Activated naive CD4-positive, alpha-beta T cell treated with anti-CD3 and anti-CD28 coated beads, Interleukin-2, amount 10 ng/mL, durations not matched to agents 7 days and 5 days (primary cell): ENCODE measurements at regions not wholly inside any gene's neighbourhood (a gene's known extent, or its start where the extent isn't known, plus 50 kb on each side); places are given as distances from the start of the nearest gene placed in this dataset.

ENCODE experiments used
- CTCF ChIA-PET: fragments of 350-600 bp; sonication (Branson Sonifier 250); formaldehyde crosslinking; loops from one replicate; lab custom pipeline; 2021; ENCODE audit warnings: antibody characterized with exemption; lab: Charles Lee
- DNase-seq: peaks from one replicate; pipeline ENCODE4 v3.0.0-alpha.2; 2020
- H3K27ac Mint-ChIP-seq: one replicate; pipeline ENCODE4 v1.8.0; 2021; ENCODE audit warnings: mild to moderate bottlenecking, moderate library complexity, mixed read lengths
- H3K27me3 Mint-ChIP-seq: one replicate; pipeline ENCODE4 v1.8.0; 2021; ENCODE audit warnings: mild to moderate bottlenecking, mixed read lengths
- H3K36me3 Mint-ChIP-seq: one replicate; pipeline ENCODE4 v1.8.0; 2021; ENCODE audit warnings: mixed read lengths
- H3K4me1 Mint-ChIP-seq: one replicate; pipeline ENCODE4 v1.8.0; 2021; ENCODE audit warnings: mixed read lengths
- H3K4me3 Mint-ChIP-seq: one replicate; pipeline ENCODE4 v1.8.0; 2021; ENCODE audit warnings: mild to moderate bottlenecking, moderate library complexity, mixed read lengths
- H3K9me3 Mint-ChIP-seq: one replicate; pipeline ENCODE4 v1.8.0; 2021; ENCODE audit warnings: mixed read lengths

DNA sequence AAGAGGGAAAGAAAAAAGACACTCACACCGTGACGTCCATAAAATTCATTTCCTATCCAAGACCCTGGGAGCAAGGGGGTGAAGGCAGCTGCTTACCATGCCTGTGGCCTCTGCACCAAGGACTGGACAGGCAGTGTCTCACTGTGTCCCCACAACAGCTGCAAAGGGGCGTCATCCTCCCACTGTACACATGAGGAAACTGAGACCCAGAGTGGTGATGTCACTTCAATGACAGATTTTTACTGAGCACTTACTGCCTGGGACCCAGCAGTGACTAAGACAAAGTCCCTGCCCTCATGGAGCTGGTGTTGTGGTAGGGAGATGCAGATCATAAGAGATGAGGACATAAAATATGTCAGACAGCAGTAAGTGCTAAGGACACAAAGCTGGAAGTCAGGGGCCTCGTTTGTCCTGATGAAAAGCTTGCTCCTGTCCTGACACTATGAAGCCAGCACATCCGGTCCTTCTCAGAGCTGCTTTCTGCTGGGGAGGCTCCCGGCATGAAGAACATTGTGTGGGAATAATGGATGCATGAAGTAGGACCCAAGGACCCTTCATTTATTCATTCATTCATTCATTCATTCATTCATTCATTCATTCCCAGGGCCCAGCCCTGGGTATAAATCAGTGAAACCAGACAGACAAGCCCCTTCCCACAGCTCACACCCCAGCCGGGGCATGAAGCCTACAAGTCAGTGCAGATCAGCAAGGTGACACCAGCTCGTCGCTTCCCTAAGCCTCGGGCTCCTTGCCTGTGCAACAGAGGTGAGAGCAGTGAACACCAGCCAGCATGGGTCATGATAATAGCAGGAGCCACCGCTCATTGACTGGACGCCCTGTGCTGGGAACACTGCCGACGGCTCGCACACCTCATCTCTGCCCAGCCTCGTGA is 473.7 kb downstream of the MATN1 start:
- Mint-ChIP-seq H3K36me3 (no peaks in the 10 kb centered on the region), H3K27ac (no peak overlapping the region), H3K4me3 (no peak overlapping the region), H3K9me3 (no peaks in the 10 kb centered on the region), H3K4me1 (no peaks in the 10 kb centered on the region), H3K27me3 (peaks cover 8% of the 10 kb centered on the region)
- CTCF ChIA-PET = no interaction called here
- DNase-seq = no peak

DNA sequence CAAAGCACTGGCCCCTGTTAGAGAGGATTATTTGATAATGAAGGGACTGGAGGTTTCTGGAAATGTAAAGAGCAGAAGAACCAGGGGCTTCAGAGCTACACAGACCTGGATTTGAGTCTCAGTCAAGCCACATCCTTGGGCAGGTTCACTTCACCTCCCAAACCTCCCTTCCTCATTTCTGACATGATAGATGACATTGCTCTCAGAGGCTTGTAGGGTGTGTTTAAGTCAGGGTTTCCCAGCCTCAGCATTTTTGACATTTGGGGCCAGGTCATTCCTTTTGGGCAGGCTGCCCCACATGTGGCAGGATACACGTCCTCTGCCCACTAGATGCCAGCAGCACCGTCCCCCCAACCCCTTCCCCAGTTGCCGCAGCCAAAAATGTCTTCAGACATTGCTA is 474.6 kb downstream of the MATN1 start:
- no peak for DNase-seq
- CTCF ChIA-PET = no interaction called here

GRCh38 chr1:30248373-30248772 is 475.0 kb downstream of the MATN1 start:
- DNase-seq = no peak
- Mint-ChIP-seq H3K9me3 (no peaks in the 10 kb centered on the region), H3K27me3 (peaks cover 6% of the 10 kb centered on the region), H3K4me1 (no peaks in the 10 kb centered on the region), H3K4me3 (no peak overlapping the region), H3K27ac (no peak overlapping the region), H3K36me3 (no peaks in the 10 kb centered on the region)
- CTCF ChIA-PET = no interaction called here

More for the DNA sequence above, 474.6 kb downstream of the MATN1 start:
- no peaks in the 10 kb centered on the region for H3K36me3 Mint-ChIP-seq
- no peak overlapping the region for H3K4me3 Mint-ChIP-seq
- no peak overlapping the region for H3K27ac Mint-ChIP-seq
- no peaks in the 10 kb centered on the region for H3K9me3 Mint-ChIP-seq
- peaks cover 8% of the 10 kb centered on the region for H3K27me3 Mint-ChIP-seq
- no peaks in the 10 kb centered on the region for H3K4me1 Mint-ChIP-seq

DNA sequence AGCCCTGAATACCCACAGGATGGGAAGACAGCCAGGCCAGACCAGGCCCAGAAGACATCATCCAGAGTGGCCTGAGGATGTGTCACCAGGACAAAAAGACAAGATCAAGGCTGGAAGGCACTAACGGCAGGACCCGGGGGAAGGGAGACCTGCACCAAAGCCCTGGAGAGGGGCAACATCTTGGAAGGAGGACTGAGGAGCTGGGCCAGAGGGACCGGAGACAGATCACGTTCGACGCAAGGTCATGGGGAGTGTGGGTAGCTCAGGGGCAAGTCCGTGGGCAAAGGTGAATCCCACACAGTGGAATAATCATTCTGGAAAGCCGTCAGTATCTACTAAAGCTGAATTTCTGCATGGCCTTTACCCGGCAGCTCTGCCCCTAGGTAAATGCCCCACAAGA is 478.6 kb downstream of the MATN1 start:
- H3K4me1 Mint-ChIP-seq = no peaks in the 10 kb centered on the region
- CTCF ChIA-PET = no interaction called here
- H3K27me3 Mint-ChIP-seq = peaks cover 8% of the 10 kb centered on the region
- H3K36me3 Mint-ChIP-seq = no peaks in the 10 kb centered on the region
- H3K27ac Mint-ChIP-seq = no peak overlapping the region
- H3K4me3 Mint-ChIP-seq = no peak overlapping the region
- DNase-seq = no peak
- H3K9me3 Mint-ChIP-seq = no peaks in the 10 kb centered on the region

DNA sequence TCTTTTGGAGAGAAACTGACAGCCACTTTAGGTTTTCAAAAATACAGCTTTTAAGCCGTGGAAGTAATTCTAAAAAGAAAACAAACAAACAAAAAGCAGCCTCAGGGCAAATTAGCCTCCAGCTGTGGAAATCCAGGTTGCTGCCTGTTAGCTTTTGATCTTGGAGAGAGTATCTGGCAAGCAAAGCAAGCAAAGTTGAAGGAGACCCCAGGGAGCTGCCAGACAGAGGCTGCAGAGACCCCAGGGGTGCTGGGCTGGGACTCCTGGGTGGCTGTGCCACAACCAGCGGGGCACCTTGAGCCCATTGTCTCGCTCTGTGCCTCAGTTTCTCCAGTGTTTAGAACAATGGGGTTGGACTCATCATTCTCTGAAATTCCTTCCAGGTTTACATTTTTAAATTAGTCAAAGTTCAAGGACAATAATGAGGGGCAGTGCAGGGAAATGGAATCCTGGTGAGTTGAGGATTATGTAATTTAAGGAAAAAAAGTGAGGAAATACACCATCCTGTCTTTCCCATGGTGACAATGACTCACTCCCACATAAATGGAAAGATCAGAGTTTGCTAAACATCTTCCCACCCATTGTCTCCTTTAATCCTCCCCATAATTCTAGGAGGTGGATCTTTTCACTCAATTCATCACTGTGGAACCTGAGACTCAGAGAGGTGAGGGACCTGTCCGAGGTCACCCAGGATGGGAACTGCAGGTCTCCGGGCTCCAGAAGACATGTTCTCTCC is 480.5 kb downstream of the MATN1 start:
- Mint-ChIP-seq H3K4me1 (no peaks in the 10 kb centered on the region), H3K36me3 (no peaks in the 10 kb centered on the region), H3K27me3 (peaks cover 8% of the 10 kb centered on the region), H3K27ac (no peak overlapping the region), H3K9me3 (no peaks in the 10 kb centered on the region), H3K4me3 (no peak overlapping the region)
- CTCF ChIA-PET = interaction anchor here (0.9 kb wide), 1 partner anchor 10 kb away, joined by 3 read pairs; no protein-coding TSS in a partner anchor
- DNase-seq = no peak

- DNase-seq = no peak
- Mint-ChIP-seq H3K9me3 (no peaks in the 10 kb centered on the region), H3K4me1 (no peaks in the 10 kb centered on the region), H3K27ac (no peak overlapping the region), H3K4me3 (no peak overlapping the region), H3K27me3 (peaks cover 12% of the 10 kb centered on the region), H3K36me3 (no peaks in the 10 kb centered on the region)
- CTCF ChIA-PET = interaction anchor here (0.9 kb wide), 1 partner anchor 9 kb away, joined by 3 read pairs; no protein-coding TSS in a partner anchor
Measured at GRCh38 chr1:30242168-30242567, 481.2 kb downstream of the MATN1 start.

GRCh38 chr1:30241681-30242080 is 481.7 kb downstream of the MATN1 start:
- no peaks in the 10 kb centered on the region for H3K4me1 Mint-ChIP-seq
- H3K27ac Mint-ChIP-seq = no peak overlapping the region
- CTCF ChIA-PET = interaction anchor here (0.9 kb wide), 1 partner anchor 9 kb away, joined by 3 read pairs; no protein-coding TSS in a partner anchor
- H3K4me3 Mint-ChIP-seq = no peak overlapping the region
- H3K36me3 Mint-ChIP-seq = no peaks in the 10 kb centered on the region
- no peaks in the 10 kb centered on the region for H3K9me3 Mint-ChIP-seq
- no peak for DNase-seq
- peaks cover 12% of the 10 kb centered on the region for H3K27me3 Mint-ChIP-seq

DNA sequence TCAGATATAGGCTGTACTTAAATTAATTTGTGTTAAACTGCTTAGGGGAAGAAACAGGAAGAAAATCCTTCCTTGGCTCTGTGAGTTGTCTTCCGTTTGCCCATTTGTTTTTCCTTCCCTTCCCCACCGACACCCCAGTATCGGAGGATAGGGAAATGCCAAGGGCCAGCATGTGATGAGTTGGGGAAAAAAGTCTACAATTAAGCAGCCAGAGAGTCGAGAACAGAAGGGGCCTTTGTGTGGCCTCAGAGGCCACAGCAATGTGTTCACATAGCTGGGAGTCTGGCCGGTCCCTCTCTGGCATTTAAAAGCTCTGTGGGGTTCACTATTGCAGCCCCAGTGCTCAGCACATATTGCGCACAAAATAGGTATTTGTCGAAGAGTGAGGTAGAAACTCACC is 489.3 kb downstream of the MATN1 start:
- CTCF ChIA-PET = interaction anchor here (0.7 kb wide), 1 partner anchor 147 kb away, joined by 3 read pairs; no protein-coding TSS in a partner anchor
- H3K9me3 Mint-ChIP-seq = no peaks in the 10 kb centered on the region
- no peak for DNase-seq
- H3K36me3 Mint-ChIP-seq = no peaks in the 10 kb centered on the region
- H3K4me3 Mint-ChIP-seq = no peak overlapping the region
- H3K27me3 Mint-ChIP-seq = peaks cover 11% of the 10 kb centered on the region
- H3K27ac Mint-ChIP-seq = no peak overlapping the region
- no peaks in the 10 kb centered on the region for H3K4me1 Mint-ChIP-seq

- peak; percentile 33 for DNase-seq
- no peak overlapping the region for H3K27ac Mint-ChIP-seq
- CTCF ChIA-PET = interaction anchor here (0.6 to 1.0 kb wide), 4 partner anchors 10 to 626 kb away, joined by 3 read pairs; no protein-coding TSS in a partner anchor
- H3K4me3 Mint-ChIP-seq = no peak overlapping the region
- no peaks in the 10 kb centered on the region for H3K4me1 Mint-ChIP-seq
- no peaks in the 10 kb centered on the region for H3K9me3 Mint-ChIP-seq
- peaks cover 9% of the 10 kb centered on the region for H3K27me3 Mint-ChIP-seq
- H3K36me3 Mint-ChIP-seq = no peaks in the 10 kb centered on the region
Measured at GRCh38 chr1:30232288-30232899, 491.0 kb downstream of the MATN1 start.

DNA sequence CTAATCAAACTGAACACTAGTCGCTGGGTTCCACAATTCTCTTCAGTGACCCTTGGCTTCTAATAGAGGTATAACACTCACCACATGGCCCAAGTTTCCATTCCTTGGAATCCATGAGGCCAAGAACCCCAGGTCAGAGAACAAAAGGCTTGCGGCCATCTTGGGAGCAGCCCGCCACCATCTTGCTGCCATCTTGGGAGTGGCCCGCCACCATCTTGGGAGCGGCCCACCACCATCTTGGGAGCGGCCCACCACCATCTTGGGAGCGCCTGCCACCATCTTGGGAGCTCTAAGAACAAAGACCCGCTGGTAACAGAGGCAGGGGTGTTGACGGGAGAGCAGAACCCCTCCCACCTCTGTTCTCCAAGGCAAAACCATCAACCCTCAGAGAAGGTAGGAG is 493.4 kb downstream of the MATN1 start:
- CTCF ChIA-PET = no interaction called here
- no peak for DNase-seq
- H3K27ac Mint-ChIP-seq = no peak overlapping the region
- H3K4me1 Mint-ChIP-seq = no peaks in the 10 kb centered on the region
- no peak overlapping the region for H3K4me3 Mint-ChIP-seq
- no peaks in the 10 kb centered on the region for H3K9me3 Mint-ChIP-seq
- H3K27me3 Mint-ChIP-seq = no peaks in the 10 kb centered on the region
- H3K36me3 Mint-ChIP-seq = no peaks in the 10 kb centered on the region

- no peak overlapping the region for H3K27ac Mint-ChIP-seq
- CTCF ChIA-PET = no interaction called here
Measured at GRCh38 chr1:30229557-30229956, 493.8 kb downstream of the MATN1 start.

DNA sequence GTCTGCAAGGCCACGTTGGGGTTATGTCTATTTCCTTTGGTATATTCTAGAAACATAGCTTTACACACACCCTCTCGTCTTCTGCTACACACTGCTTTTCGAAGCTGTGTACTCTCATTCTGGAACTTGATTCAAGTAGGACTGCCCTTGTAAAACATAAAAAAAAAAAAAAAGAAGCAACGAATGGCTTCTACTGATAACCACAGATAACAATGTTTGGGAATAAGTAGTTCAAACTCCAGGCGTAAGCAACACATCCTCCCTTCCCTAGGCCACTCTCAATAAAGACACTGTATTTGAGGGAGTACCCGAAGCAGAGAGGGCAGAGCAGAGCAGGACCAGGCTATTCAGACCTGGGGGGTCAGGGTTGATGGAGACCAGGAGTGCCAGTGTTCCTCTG is 496.7 kb downstream of the MATN1 start:
- Mint-ChIP-seq H3K9me3 (no peaks in the 10 kb centered on the region), H3K4me3 (no peak overlapping the region), H3K4me1 (no peaks in the 10 kb centered on the region), H3K36me3 (no peaks in the 10 kb centered on the region), H3K27ac (no peak overlapping the region), H3K27me3 (no peaks in the 10 kb centered on the region)
- no peak for DNase-seq
- CTCF ChIA-PET = no interaction called here

More at GRCh38 chr1:30229557-30229956, 493.8 kb downstream of the MATN1 start:
- Mint-ChIP-seq H3K27me3 (no peaks in the 10 kb centered on the region), H3K4me3 (no peak overlapping the region), H3K9me3 (no peaks in the 10 kb centered on the region), H3K36me3 (no peaks in the 10 kb centered on the region), H3K4me1 (no peaks in the 10 kb centered on the region)
- no peak for DNase-seq

- peaks cover 4% of the 10 kb centered on the region for H3K27me3 Mint-ChIP-seq
- H3K4me1 Mint-ChIP-seq = no peaks in the 10 kb centered on the region
- CTCF ChIA-PET = no interaction called here
- H3K9me3 Mint-ChIP-seq = no peaks in the 10 kb centered on the region
- H3K36me3 Mint-ChIP-seq = no peaks in the 10 kb centered on the region
- no peak overlapping the region for H3K27ac Mint-ChIP-seq
- DNase-seq = no peak
- H3K4me3 Mint-ChIP-seq = no peak overlapping the region
Measured at GRCh38 chr1:30225357-30225756, 498.0 kb downstream of the MATN1 start.

- CTCF ChIA-PET = no interaction called here
Measured at GRCh38 chr1:30219675-30220074, 503.7 kb downstream of the MATN1 start.

More at GRCh38 chr1:30219675-30220074, 503.7 kb downstream of the MATN1 start:
- Mint-ChIP-seq H3K36me3 (no peaks in the 10 kb centered on the region), H3K27me3 (peaks cover 17% of the 10 kb centered on the region), H3K27ac (no peak overlapping the region), H3K9me3 (peaks cover 4% of the 10 kb centered on the region), H3K4me1 (no peaks in the 10 kb centered on the region), H3K4me3 (no peak overlapping the region)
- no peak for DNase-seq
